ENCODE measurements at regions not wholly inside any gene's neighbourhood (a gene's known extent, or its start where the extent isn't known, plus 50 kb on each side); places are given as distances from the start of the nearest gene placed in this dataset.

- DNase-seq, result no peak
These were observed 374.6 kb upstream of the USP24 start for GRCh38 chr1:55589671-55590297.

- DNase-seq, result no peak
These were observed 373.1 kb upstream of the USP24 start for GRCh38 chr1:55588309-55588708.

- no peak for DNase-seq
These were observed 371.6 kb upstream of the USP24 start for GRCh38 chr1:55586771-55587170.

GRCh38 chr1:55585402-55585792 is 370.2 kb upstream of the USP24 start:
- DNase-seq, result no peak

GRCh38 chr1:55584526-55585401 is 369.6 kb upstream of the USP24 start:
- DNase-seq, result no peak

- DNase-seq, result no peak
These were observed 366.9 kb upstream of the USP24 start for GRCh38 chr1:55582084-55582483.

GRCh38 chr1:55580845-55581332 is 365.7 kb upstream of the USP24 start:
- DNase-seq, result no peak

- DNase-seq, result no peak
These were observed 364.3 kb upstream of the USP24 start for GRCh38 chr1:55579332-55580001.

GRCh38 chr1:55578646-55579045 is 363.5 kb upstream of the USP24 start:
- DNase-seq, result no peak

- DNase-seq, result no peak
These were observed 360.6 kb upstream of the USP24 start for GRCh38 chr1:55575571-55576279.

GRCh38 chr1:55574691-55575225 is 359.6 kb upstream of the USP24 start:
- DNase-seq, result no peak

GRCh38 chr1:55572878-55573734 is 357.9 kb upstream of the USP24 start:
- no peak for DNase-seq

- no peak for DNase-seq
These were observed 356.6 kb upstream of the USP24 start for GRCh38 chr1:55571767-55572166.

GRCh38 chr1:55569417-55569816 is 354.3 kb upstream of the USP24 start:
- DNase-seq, result no peak

- DNase-seq, result no peak
These were observed 353.6 kb upstream of the USP24 start for GRCh38 chr1:55568732-55569131.

- DNase-seq, result no peak
These were observed 345.1 kb upstream of the USP24 start for GRCh38 chr1:55560266-55560665.

- no peak for DNase-seq
These were observed 344.7 kb upstream of the USP24 start for GRCh38 chr1:55559842-55560241.

GRCh38 chr1:55559161-55559611 is 344.0 kb upstream of the USP24 start:
- no peak for DNase-seq

GRCh38 chr1:55558515-55558914 is 343.4 kb upstream of the USP24 start:
- no peak for DNase-seq

GRCh38 chr1:55555956-55556725 is 341.0 kb upstream of the USP24 start:
- DNase-seq, result no peak

- no peak for DNase-seq
These were observed 339.4 kb upstream of the USP24 start for GRCh38 chr1:55554611-55555010.
